ENCODE measurements at regions not wholly inside any gene's neighbourhood (a gene's known extent, or its start where the extent isn't known, plus 50 kb on each side); places are given as distances from the start of the nearest gene placed in this dataset.

DNA sequence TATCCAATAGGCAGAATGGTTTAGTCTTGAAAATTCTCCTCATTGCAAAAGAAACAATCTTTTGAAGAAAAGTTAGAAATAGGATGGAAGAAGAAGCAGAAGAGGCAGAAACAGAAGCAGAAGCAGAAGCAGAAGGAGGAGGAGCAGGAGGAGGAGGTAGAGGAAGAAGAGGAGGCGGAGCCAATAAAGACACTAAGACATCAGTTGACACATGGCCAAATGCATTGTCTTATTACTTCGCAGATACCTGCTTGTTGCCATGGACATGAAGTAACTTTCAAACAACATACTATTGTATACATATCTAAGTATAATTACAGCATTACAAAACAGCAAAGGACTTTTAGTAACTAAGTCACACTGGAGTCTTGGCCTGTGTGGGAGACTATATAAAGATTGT, 606.3 kb downstream of the METTL4 start:
- no peak for DNase-seq (ENCODE audit: low read depth)

DNA sequence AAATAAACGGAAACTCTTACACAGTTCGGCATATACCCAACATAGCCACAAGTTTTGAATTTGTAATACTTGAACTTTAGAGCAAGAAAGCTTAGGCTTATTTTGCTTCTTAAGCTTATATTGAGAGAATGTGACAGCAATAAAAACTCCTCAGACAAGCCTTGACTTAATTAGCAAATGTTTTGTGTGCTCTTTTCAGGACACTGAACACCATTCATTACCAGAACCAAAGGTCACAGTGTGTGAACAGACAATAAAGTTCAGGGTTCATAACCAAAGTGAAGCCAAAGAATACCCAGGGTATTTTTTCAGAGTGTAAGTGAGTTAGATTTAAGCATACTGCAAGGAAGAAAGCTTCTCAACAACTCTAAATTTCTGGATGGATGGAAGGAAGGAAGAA, 605.8 kb downstream of the METTL4 start:
- DNase-seq (ENCODE audit: low read depth), result no peak

- no peak for DNase-seq (ENCODE audit: low read depth)
Measured at GRCh38 chr18:1968801-1969498, 602.4 kb downstream of the METTL4 start.

DNA sequence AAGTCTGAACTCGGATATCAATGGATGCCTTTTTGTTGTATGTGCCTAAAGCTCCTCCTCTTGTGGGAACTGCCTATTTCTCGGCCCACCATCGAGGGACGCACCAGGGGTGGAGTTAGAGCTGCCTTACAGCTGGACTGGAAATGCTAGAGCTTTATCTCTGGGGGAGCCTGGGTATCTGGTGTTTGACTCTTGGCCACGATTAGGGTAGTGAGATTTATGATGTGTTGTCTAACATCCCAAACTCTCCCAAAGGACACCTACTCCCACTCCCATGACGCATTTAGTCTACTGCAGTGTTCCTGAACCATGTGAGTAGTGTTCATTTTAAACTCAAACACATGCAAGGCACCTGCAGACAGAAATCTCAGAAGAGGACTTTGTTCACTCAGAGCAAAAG, 594.8 kb downstream of the METTL4 start:
- no peak for DNase-seq (ENCODE audit: low read depth)

GRCh38 chr18:1982056-1982455, 589.2 kb downstream of the METTL4 start:
- DNase-seq (ENCODE audit: low read depth), result no peak

DNA sequence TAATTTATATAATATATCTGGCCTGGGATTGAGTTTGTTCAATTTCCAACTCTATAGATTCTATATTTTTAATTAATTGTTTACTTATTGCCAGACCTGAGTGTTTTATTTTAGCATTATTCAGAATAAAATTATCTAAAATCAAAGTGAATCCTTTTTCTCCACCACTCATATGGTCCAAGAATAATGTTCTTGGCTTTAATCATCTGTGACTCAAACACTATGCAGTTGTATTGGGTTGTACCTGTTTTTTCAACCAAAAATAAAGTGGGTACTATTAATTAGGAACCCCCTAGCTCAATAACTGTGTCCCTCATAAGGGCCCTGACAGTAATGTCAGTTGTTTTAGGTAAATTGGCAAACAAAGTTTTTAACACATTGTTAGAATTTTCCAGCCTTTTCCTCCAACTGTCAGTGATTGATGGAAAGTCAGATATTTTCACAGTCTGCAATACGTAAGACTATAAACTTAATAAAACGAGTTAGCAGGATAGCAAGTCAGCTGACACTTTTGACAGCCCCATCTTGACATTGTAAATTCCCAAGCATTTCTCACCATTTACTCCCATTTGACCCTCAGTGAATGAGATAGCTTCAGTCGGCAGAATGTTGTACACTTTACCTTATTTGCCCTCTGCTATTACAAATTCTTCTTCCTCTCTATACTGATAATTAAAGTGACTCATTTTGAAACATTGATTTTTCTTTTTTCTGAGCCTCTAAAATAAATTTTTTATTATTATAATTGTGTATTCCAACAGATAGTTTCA, 587.4 kb downstream of the METTL4 start:
- no peak for DNase-seq (ENCODE audit: low read depth)

DNA sequence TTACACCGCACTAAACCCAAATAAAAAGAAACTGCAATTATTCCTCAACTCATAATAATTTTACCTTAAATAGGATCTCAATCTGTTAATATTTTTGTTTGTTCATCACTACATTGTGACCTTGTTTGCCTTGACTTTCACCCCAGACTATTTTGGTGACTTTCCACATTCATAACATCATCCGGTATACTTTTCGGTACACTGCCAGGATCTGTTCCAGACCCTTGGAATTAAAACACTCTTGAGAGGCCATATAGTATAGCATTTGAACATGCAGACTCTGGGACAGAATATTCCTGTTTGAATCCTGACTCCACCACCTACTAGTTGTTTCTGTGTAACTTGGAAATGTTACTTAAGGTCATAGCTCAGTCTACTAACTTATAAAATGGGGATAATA, 577.4 kb downstream of the METTL4 start:
- no peak for DNase-seq (ENCODE audit: low read depth)

GRCh38 chr18:1994471-1994870, 576.8 kb downstream of the METTL4 start:
- no peak for DNase-seq (ENCODE audit: low read depth)

DNA sequence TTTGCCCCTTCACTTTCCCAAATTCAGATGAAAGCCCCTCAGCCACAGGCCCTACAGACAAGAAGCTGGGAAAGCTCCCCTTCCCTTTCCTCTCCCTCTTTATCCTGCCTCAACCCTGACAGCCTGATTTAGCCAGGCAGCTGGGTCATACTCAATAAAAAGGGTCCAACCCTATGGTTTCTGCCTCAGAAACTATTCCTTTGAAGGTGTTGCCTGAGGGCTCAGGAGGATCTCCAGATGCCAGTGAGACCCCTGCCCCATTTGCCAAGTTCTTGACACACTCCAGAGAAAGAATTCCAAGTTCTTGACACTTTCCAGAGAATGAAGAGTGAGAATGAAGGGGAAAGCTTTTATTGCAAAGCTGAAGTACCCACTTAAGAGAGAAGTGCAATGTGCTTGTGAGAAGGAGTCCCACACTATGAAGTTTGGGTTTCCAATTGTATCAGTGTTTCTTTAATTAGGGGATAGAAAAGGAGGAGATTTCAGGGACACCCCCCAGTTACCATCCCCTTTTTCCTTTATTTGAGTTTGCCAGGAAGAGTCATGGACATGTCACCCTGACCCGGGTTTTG, 576.2 kb downstream of the METTL4 start:
- no peak for DNase-seq (ENCODE audit: low read depth)

GRCh38 chr18:1998121-1998520, 573.2 kb downstream of the METTL4 start:
- DNase-seq (ENCODE audit: low read depth), result no peak

GRCh38 chr18:1999387-1999786, 571.9 kb downstream of the METTL4 start:
- no peak for DNase-seq (ENCODE audit: low read depth)

DNA sequence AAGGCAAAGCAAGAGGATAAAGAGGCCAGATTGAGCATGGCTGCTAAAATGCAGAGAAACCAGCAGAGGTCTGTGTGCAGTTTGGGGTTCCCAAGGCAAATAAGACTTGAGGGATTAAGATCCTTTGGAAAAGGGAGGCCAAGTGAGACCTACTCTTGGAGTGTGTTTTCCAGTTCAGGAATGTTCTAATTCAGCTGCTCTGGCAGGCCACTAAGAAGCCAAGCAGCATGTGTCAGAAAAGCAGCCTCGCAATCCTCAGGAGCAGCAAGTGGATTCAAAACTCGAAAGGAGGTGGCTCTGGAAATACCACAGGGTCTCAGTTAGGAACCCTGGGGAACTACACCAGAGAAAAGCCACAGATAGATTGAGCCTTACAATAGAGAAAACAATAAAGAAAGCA, 569.2 kb downstream of the METTL4 start:
- no peak for DNase-seq (ENCODE audit: low read depth)

DNA sequence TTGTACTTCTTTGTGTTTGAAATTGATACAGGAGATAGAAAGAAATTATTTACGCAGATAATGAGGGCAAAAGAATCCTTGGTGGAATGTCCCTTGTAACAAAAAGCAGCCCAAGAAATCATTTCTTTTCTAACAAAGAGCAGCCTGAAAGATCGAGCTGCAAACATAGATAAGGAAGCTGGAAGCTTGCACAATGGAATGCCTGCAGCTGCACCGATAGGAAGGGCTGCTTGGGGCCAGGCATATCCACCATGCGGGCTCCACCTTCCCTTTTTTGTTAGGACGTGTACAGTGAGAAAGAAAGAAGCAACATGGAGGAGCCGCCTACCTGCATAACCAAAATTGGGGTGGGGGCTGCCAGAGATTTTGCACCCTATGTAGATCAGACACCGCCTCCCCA, 568.7 kb downstream of the METTL4 start:
- peak; percentile 25 for DNase-seq (ENCODE audit: low read depth)

GRCh38 chr18:2009942-2010697, 561.2 kb downstream of the METTL4 start:
- no peak for DNase-seq (ENCODE audit: low read depth)

DNA sequence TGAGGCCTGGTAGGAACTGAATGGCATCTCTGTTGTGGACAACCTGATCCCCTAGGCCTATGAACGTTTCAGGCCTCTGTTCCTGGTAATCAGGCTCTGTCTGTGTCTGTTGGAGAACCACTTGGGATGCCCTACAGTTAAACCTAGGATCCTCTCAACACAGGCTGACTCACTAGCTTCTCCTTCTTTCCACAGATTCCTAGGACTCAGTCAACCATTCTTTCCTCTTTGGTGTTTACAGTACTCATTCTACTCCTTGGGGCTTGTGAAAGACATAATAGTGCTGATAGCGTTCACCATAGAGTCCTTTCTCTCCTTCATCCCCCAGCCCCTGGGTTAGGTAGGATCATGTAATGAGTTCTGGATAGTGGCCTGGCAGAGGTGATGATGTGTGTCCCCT, 544.3 kb downstream of the METTL4 start:
- no peak for DNase-seq (ENCODE audit: low read depth)

- DNase-seq (ENCODE audit: low read depth), result no peak
Measured at GRCh38 chr18:2027756-2028155, 543.5 kb downstream of the METTL4 start.

- no peak for DNase-seq (ENCODE audit: low read depth)
Measured at GRCh38 chr18:2028986-2029385, 542.3 kb downstream of the METTL4 start.

- no peak for DNase-seq (ENCODE audit: low read depth)
Measured at GRCh38 chr18:2030647-2031046, 540.7 kb downstream of the METTL4 start.

DNA sequence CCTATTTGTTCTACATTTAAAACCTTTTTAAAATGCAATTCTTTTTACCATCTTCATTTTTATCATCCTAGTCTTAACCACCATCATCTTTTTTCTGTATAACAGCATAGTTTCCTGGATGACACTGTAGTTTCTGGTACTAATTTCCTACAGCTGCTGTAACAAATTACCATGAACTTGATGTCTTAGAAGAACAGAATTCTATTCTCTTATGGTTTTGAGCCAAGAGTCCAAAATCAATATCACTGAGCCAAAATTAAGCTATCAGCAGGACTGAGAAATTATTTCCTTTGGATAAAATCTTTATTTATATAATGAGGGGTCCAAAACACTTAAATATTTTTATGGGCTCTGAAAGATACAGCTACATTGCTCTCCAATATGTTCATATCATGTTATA, 539.3 kb downstream of the METTL4 start:
- DNase-seq (ENCODE audit: low read depth), result no peak

- no peak for DNase-seq (ENCODE audit: low read depth)
Measured at GRCh38 chr18:2035056-2035455, 536.2 kb downstream of the METTL4 start.

GRCh38 chr18:2036086-2036485, 535.2 kb downstream of the METTL4 start:
- no peak for DNase-seq (ENCODE audit: low read depth)

GRCh38 chr18:2040279-2040678, 531.0 kb downstream of the METTL4 start:
- DNase-seq (ENCODE audit: low read depth), result no peak

- no peak for DNase-seq (ENCODE audit: low read depth)
Measured at GRCh38 chr18:2049986-2050385, 521.3 kb downstream of the METTL4 start.

Data from CMK (cell line).